ENCODE measurements at regions not wholly inside any gene's neighbourhood (a gene's known extent, or its start where the extent isn't known, plus 50 kb on each side); places are given as distances from the start of the nearest gene placed in this dataset.

DNA sequence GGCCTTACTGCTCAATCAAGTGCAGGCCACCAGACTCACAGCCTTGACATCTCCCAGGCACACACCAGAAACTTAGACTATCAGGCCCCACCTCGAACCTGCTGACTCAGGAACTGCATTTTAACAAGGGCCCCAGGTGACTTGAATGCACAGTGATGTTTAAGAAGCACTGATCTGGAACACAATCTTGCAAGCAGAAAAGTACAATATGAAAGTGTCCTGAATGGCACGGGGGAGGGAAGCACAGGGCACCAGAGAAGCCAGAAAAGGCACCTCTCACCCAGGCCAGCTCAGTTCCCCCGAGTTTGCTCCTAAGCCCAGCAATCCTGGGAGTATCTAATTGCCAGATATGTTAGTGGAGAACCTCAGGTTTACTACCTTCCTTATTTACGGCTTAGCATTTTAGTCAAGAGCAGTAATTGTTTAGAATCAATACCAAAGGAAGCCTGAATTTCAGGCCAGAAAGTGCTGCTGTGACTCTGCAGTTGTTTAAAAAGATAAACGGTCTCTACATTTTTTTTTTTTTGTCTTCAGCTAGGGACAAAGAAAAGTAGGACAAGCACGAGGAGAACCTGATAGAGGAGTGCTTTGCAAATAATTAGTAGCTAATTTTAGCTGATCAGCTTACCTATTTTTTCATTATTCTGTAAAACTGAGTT is 50.9 kb upstream of the CDC42BPA start:
- Mint-ChIP-seq H3K27me3 (ENCODE audit: insufficient read depth, unreplicated experiment) (no peaks in the 10 kb centered on the region), H3K4me3 (ENCODE audit: unreplicated experiment) (no peak overlapping the region), H3K9me3 (ENCODE audit: unreplicated experiment) (no peaks in the 10 kb centered on the region), H3K4me1 (ENCODE audit: insufficient read depth, unreplicated experiment) (peaks cover 13% of the 10 kb centered on the region), H3K27ac (ENCODE audit: low read depth, unreplicated experiment) (no peak overlapping the region), H3K36me3 (ENCODE audit: insufficient read depth, unreplicated experiment) (no peaks in the 10 kb centered on the region)
- intact Hi-C loops (cut with micrococcal nuclease), result no loop called here
- CTCF ChIA-PET, result interaction anchor here (0.8 to 1.3 kb wide), 3 partner anchors 11 to 68 kb away, joined by 3 to 6 read pairs (median 4); no protein-coding TSS in a partner anchor
- DNase-seq (ENCODE audit: unreplicated experiment), result no peak
- BruUV-seq (replicated peaks), result no TSS peak
- TF ChIP-seq, protein P1, sequence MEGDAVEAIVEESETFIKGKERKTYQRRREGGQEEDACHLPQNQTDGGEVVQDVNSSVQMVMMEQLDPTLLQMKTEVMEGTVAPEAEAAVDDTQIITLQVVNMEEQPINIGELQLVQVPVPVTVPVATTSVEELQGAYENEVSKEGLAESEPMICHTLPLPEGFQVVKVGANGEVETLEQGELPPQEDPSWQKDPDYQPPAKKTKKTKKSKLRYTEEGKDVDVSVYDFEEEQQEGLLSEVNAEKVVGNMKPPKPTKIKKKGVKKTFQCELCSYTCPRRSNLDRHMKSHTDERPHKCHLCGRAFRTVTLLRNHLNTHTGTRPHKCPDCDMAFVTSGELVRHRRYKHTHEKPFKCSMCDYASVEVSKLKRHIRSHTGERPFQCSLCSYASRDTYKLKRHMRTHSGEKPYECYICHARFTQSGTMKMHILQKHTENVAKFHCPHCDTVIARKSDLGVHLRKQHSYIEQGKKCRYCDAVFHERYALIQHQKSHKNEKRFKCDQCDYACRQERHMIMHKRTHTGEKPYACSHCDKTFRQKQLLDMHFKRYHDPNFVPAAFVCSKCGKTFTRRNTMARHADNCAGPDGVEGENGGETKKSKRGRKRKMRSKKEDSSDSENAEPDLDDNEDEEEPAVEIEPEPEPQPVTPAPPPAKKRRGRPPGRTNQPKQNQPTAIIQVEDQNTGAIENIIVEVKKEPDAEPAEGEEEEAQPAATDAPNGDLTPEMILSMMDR (IDR thresholded peaks at IDR 0.05; ENCODE audit: unreplicated experiment), result no peak
- POLR2A ChIA-PET, result interaction anchor here (0.8 to 1.7 kb wide), 3 partner anchors 12 to 26 kb away, joined by 3 to 4 read pairs (median 3); no protein-coding TSS in a partner anchor

Data from MCF 10A (cell line).